IMR-90 (cell line): ENCODE measurements at regions not wholly inside any gene's neighbourhood (a gene's known extent, or its start where the extent isn't known, plus 50 kb on each side); places are given as distances from the start of the nearest gene placed in this dataset.

ENCODE experiments used
- ATAC-seq: fragments of 200-7000 bp; cut with Tn5 transposase; 2 replicates; pipeline ENCODE4 v1.9.1; 2020; ENCODE audit warnings: low read depth, mild to moderate bottlenecking, moderate library complexity
- BruUV-seq: library from RNA; stranded (reverse); fragments of 400-500 nt; replicated peaks from 2 replicates; lab custom pipeline; 2021; lab: Mats Ljungman, UMichigan
- CTCF ChIA-PET: fragments of 300-600 bp; formaldehyde crosslinking; extraction: SDS; loops from one replicate; lab custom pipeline; 2021; ENCODE audit warnings: antibody characterized with exemption; lab: Yijun Ruan, JAX
- POLR2A ChIA-PET: fragments of 300-600 bp; sonication (Branson Sonifier 250); formaldehyde crosslinking; loops from one replicate; lab custom pipeline; 2022; ENCODE audit warnings: antibody characterized with exemption; ENCODE audit not compliant: unreplicated experiment; lab: Charles Lee
- DNase-seq: peaks from one replicate; pipeline ENCODE4 v3.0.0; 2013
- H2AFZ ChIP-seq: replicated peaks from 2 replicates; pipeline ENCODE3; 2013; ENCODE audit warnings: low read length, mild to moderate bottlenecking; ENCODE audit not compliant: poor library complexity
- H2AK5ac ChIP-seq: 2 replicates; pipeline ENCODE4 v1.6.1; 2013; ENCODE audit warnings: low read depth, low read length, inconsistent platforms
- H2AK9ac ChIP-seq: replicated peaks from 2 replicates; pipeline ENCODE3; 2013; ENCODE audit warnings: mild to moderate bottlenecking, low read depth, low read length, moderate library complexity; ENCODE audit not compliant: poor library complexity
- H2BK120ac ChIP-seq: 2 replicates; pipeline ENCODE4 v1.6.1; 2013; ENCODE audit warnings: low read depth, low read length, inconsistent platforms
- H2BK15ac ChIP-seq: 3 replicates; pipeline ENCODE4 v1.6.1; 2013; ENCODE audit warnings: low read depth, low read length, inconsistent platforms
- H2BK20ac ChIP-seq: 2 replicates; pipeline ENCODE4 v1.6.1; 2013; ENCODE audit warnings: low read depth, mild to moderate bottlenecking, inconsistent platforms, low read length, moderate library complexity
- H2BK5ac ChIP-seq: 2 replicates; pipeline ENCODE4 v1.6.1; 2013; ENCODE audit warnings: mild to moderate bottlenecking, low read depth, low read length, inconsistent platforms; ENCODE audit not compliant: poor library complexity, severe bottlenecking
- H3K14ac ChIP-seq: replicated peaks from 2 replicates; pipeline ENCODE4 v1.6.1; 2013; ENCODE audit warnings: low read depth, low read length, inconsistent platforms
- H3K18ac ChIP-seq: 2 replicates; pipeline ENCODE4 v1.6.1; 2013; ENCODE audit warnings: low read depth, low read length, control low read depth
- H3K23ac ChIP-seq: 2 replicates; pipeline ENCODE4 v1.6.1; 2013; ENCODE audit warnings: low read depth, low read length, inconsistent platforms
- H3K27ac ChIP-seq: 2 replicates; pipeline ENCODE4 v1.5.1; 2013; ENCODE audit warnings: mild to moderate bottlenecking, control low read depth, low read length; ENCODE audit not compliant: insufficient read depth
- H3K27me3 ChIP-seq: 2 replicates; pipeline ENCODE4 v1.6.1; 2013; ENCODE audit warnings: low read length; ENCODE audit not compliant: control insufficient read depth, insufficient read depth
- H3K36me3 ChIP-seq: 2 replicates; pipeline ENCODE4 v1.6.1; 2013; ENCODE audit warnings: low read length, mixed read lengths; ENCODE audit not compliant: control insufficient read depth, insufficient read depth
- H3K4ac ChIP-seq: 2 replicates; pipeline ENCODE4 v1.6.1; 2013; ENCODE audit warnings: low read depth, low read length, inconsistent platforms
- H3K4me1 ChIP-seq: 2 replicates; pipeline ENCODE4 v1.6.1; 2013; ENCODE audit warnings: low read length, mixed read lengths; ENCODE audit not compliant: control insufficient read depth, insufficient read depth
- H3K4me2 ChIP-seq: 2 replicates; pipeline ENCODE4 v1.6.1; 2013; ENCODE audit warnings: low read depth, mild to moderate bottlenecking, control low read depth, low read length, moderate library complexity
- H3K4me3 ChIP-seq: 2 replicates; pipeline ENCODE4 v1.5.1; 2013; ENCODE audit warnings: low read depth, mild to moderate bottlenecking, control low read depth, low read length, moderate library complexity; ENCODE audit not compliant: insufficient read depth
- H3K56ac ChIP-seq: 2 replicates; pipeline ENCODE4 v1.6.1; 2013; ENCODE audit warnings: low read length, inconsistent platforms; ENCODE audit not compliant: insufficient read depth; ENCODE audit errors: extremely low read depth
- H3K79me1 ChIP-seq, 2 experiments: 2 replicates each; pipeline ENCODE4 v1.6.1; 2013; ENCODE audit warnings: low read length in 2 of 2, inconsistent platforms in 1 of 2, low read depth in 1 of 2
- H3K9ac ChIP-seq: 2 replicates; pipeline ENCODE4 v1.6.1; 2013; ENCODE audit warnings: low read depth, low read length, control low read depth
- H3K9me1 ChIP-seq: 2 replicates; pipeline ENCODE4 v1.6.1; 2013; ENCODE audit warnings: low read length, inconsistent platforms; ENCODE audit not compliant: insufficient read depth
- H3K9me3 ChIP-seq: 2 replicates; pipeline ENCODE4 v1.6.1; 2013; ENCODE audit warnings: low read length; ENCODE audit not compliant: control insufficient read depth, insufficient read depth
- H4K20me1 ChIP-seq: 2 replicates; pipeline ENCODE4 v1.6.1; 2013; ENCODE audit warnings: low read length, inconsistent platforms; ENCODE audit not compliant: insufficient read depth
- H4K5ac ChIP-seq: 2 replicates; pipeline ENCODE4 v1.6.1; 2013; ENCODE audit warnings: mild to moderate bottlenecking, low read depth, low read length, control low read depth
- H4K8ac ChIP-seq, 2 experiments: 2 replicates each; pipeline ENCODE4 v1.6.1; 2013; ENCODE audit warnings: low read depth in 2 of 2, low read length in 2 of 2, control low read depth in 1 of 2, inconsistent platforms in 1 of 2
- H4K91ac ChIP-seq: 2 replicates; pipeline ENCODE4 v1.6.1; 2013; ENCODE audit warnings: low read depth, low read length, inconsistent platforms; ENCODE audit not compliant: insufficient read depth
- CEBPB ChIP-seq: IDR thresholded peaks from 2 replicates; pipeline ENCODE4 v1.6.1; 2012; ENCODE audit warnings: low read depth, low read length, improper control_type of control experiment
- CHD1 ChIP-seq: IDR thresholded peaks from 2 replicates; pipeline ENCODE4 v1.6.1; 2012; ENCODE audit warnings: low read depth, low read length, improper control_type of control experiment
- WGBS, 2 experiments: methylation state at CpG; one replicate each; pipeline versions ENCODE4 v1.1.5 to v1.1.7; 2013; ENCODE audit warnings: missing lambda C conversion rate in 2 of 2; ENCODE audit not compliant: insufficient read length in 1 of 2; ENCODE audit errors: extremely low coverage in 2 of 2; 5-methylcytosine and 5-hydroxymethylcytosine counted together
- dilution Hi-C: fragments of 300-500 bp; cut with HindIII; formaldehyde crosslinking; loops from one replicate; pipeline ENCODE4 v1.14.3; 2018; ENCODE audit warnings: low sequenced_read_pairs; ENCODE audit not compliant: unreplicated experiment
- in situ Hi-C: fragments of 300-500 bp; cut with MboI; formaldehyde crosslinking; loops from 3 replicates; pipeline ENCODE4 v1.14.3; 2019; ENCODE audit warnings: low sequenced_read_pairs, inconsistent platforms, mixed read lengths
- intact Hi-C: fragments of 100-400 bp; cut with micrococcal nuclease; formaldehyde crosslinking; loops from 2 replicates; pipeline ENCODE4 v1.10.0; 2022

DNA sequence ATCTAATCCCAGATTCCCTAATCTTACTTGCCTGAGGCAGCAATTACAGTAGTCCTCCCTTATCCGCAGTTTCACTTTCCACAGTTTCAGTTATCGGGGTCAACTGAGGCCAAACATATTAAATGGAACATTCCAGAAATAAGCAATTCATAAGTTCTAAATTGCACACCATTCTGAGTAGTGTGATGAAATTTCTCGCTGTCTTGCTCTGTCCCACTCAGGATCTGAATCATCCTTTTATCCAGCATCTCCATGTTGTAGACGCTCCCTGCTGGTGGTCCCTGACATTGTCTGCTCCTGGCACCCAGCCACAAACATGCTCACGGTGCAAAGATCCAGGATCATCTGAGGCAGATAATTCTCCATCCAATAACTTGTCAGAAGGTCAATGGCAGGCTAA is 128.7 kb upstream of the CXCL12 start:
- H3K56ac ChIP-seq: no peak overlapping the region
- no peak overlapping the region for H3K18ac ChIP-seq
- H3K27ac ChIP-seq: no peak overlapping the region
- no peaks in the 10 kb centered on the region; the same call in 1 of the 2 replicates for H3K9me1 ChIP-seq
- no peak overlapping the region for H2AFZ ChIP-seq
- H3K27me3 ChIP-seq: peaks cover 10% of the 10 kb centered on the region
- no peak overlapping the region for H2BK15ac ChIP-seq
- H2BK5ac ChIP-seq: no peak overlapping the region
- H3K14ac ChIP-seq: no peak overlapping the region
- H3K4ac ChIP-seq: no peak overlapping the region
- no peaks in the 10 kb centered on the region for H3K36me3 ChIP-seq
- H3K9me3 ChIP-seq: no peaks in the 10 kb centered on the region
- no peak overlapping the region for H3K9ac ChIP-seq
- intact Hi-C loops: no loop called here
- H3K79me1 ChIP-seq: no peaks in the 10 kb centered on the region
- H3K4me3 ChIP-seq: no peak overlapping the region
- H3K4me2 ChIP-seq: no peak overlapping the region
- no CpG with 5 or more reads among the region's 5 CpGs for WGBS, 2 experiments
- no peak overlapping the region for H2AK9ac ChIP-seq
- ChIA-PET CTCF (no interaction called here), POLR2A (no interaction called here)
- no peak overlapping the region for H2BK20ac ChIP-seq
- DNase-seq (peak; percentile 18), ATAC-seq (no peak)
- no peaks in the 10 kb centered on the region for H3K4me1 ChIP-seq
- no peaks in the 10 kb centered on the region for H4K20me1 ChIP-seq
- TF ChIP-seq CHD1 (no peak), CEBPB (0 out of 2 replicates have a peak, but pooled peaks have one; percentile 27)
- in situ Hi-C loops: no loop called here
- BruUV-seq: no TSS peak
- H4K8ac ChIP-seq: no peak overlapping the region
- no peak overlapping the region for H4K5ac ChIP-seq
- no peak overlapping the region for H2BK120ac ChIP-seq
- H2AK5ac ChIP-seq: no peak overlapping the region
- dilution Hi-C loops: no loop called here
- no peak overlapping the region for H3K23ac ChIP-seq
- H4K91ac ChIP-seq: no peak overlapping the region
